OCI-LY1 (cell line): ENCODE measurements at regions not wholly inside any gene's neighbourhood (a gene's known extent, or its start where the extent isn't known, plus 50 kb on each side); places are given as distances from the start of the nearest gene placed in this dataset.

ENCODE experiments used
- EZH2 ChIP-seq: fragments of 200-600 bp; sonication (generic), shearing (Covaris generic); IDR thresholded peaks from 2 replicates; pipeline ENCODE4 v1.8.0; 2017; ENCODE audit warnings: borderline replicate concordance, mixed run types, mild to moderate bottlenecking, antibody characterized with exemption, low read length, moderate library complexity, mixed read lengths
- TF ChIP-seq, protein P1 (sequence below): fragments of 200-600 bp; sonication (generic), shearing (Covaris generic); IDR thresholded peaks from 2 replicates; pipeline ENCODE4 v1.5.1; 2017; ENCODE audit warnings: mild to moderate bottlenecking, antibody characterized with exemption, low read length, moderate library complexity, mixed read lengths

DNA sequence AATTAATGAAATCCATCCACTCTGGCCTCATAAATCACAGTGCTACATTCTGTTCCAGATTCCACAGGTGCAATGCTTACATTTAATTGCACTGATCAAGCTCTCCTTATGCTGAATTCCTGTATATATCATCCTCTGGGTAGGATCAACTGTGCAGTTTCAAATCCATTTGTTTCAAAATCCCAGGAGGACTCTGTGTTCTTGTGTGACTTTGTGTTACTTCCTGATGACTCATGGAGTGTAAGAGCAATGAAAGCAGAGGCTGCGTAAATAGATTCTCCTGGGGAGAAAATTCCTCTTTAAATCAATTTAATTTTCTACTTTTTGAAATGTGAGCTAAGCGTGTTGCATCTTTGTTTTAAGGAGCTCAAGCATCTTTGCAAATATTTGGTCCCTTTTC is 752.7 kb downstream of the METTL15 start:
- TF ChIP-seq, protein P1, sequence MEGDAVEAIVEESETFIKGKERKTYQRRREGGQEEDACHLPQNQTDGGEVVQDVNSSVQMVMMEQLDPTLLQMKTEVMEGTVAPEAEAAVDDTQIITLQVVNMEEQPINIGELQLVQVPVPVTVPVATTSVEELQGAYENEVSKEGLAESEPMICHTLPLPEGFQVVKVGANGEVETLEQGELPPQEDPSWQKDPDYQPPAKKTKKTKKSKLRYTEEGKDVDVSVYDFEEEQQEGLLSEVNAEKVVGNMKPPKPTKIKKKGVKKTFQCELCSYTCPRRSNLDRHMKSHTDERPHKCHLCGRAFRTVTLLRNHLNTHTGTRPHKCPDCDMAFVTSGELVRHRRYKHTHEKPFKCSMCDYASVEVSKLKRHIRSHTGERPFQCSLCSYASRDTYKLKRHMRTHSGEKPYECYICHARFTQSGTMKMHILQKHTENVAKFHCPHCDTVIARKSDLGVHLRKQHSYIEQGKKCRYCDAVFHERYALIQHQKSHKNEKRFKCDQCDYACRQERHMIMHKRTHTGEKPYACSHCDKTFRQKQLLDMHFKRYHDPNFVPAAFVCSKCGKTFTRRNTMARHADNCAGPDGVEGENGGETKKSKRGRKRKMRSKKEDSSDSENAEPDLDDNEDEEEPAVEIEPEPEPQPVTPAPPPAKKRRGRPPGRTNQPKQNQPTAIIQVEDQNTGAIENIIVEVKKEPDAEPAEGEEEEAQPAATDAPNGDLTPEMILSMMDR = no peak
- TF ChIP-seq EZH2 = no peak
